Activated T-cell treated with anti-CD3 and anti-CD28 coated beads for 1 hour (primary cell): ENCODE measurements at regions not wholly inside any gene's neighbourhood (a gene's known extent, or its start where the extent isn't known, plus 50 kb on each side); places are given as distances from the start of the nearest gene placed in this dataset.
"Not testable (repeated sequence)": the region's sequence is repeated elsewhere in the genome, so short reads cannot be mapped to it uniquely, and the experiment has no call there.

Source experiments
- DNase-seq: peaks from one replicate; pipeline ENCODE4 v3.0.0-alpha.2; 2020; ENCODE audit warnings: low read depth

- no peak for DNase-seq
These were observed 566.9 kb upstream of the ZP4 start for GRCh38 chr1:238457610-238458009.

GRCh38 chr1:238451781-238452310 lies 561.1 kb upstream of the ZP4 start:
- no peak for DNase-seq

- no peak for DNase-seq
These were observed 560.3 kb upstream of the ZP4 start for GRCh38 chr1:238450976-238451375.

GRCh38 chr1:238443687-238444086 lies 553.0 kb upstream of the ZP4 start:
- no peak for DNase-seq

GRCh38 chr1:238439511-238439910 lies 548.8 kb upstream of the ZP4 start:
- DNase-seq = no peak

- no peak for DNase-seq
These were observed 547.9 kb upstream of the ZP4 start for GRCh38 chr1:238438311-238439270.

GRCh38 chr1:238429703-238430102 lies 539.0 kb upstream of the ZP4 start:
- DNase-seq = not testable (repeated sequence)

GRCh38 chr1:238419209-238419608 lies 528.5 kb upstream of the ZP4 start:
- no peak for DNase-seq

- DNase-seq = no peak
These were observed 519.2 kb upstream of the ZP4 start for GRCh38 chr1:238409932-238410331.

- DNase-seq = no peak
These were observed 518.6 kb upstream of the ZP4 start for GRCh38 chr1:238409191-238409850.

GRCh38 chr1:238408737-238409136 lies 518.0 kb upstream of the ZP4 start:
- DNase-seq = no peak

GRCh38 chr1:238406098-238406860 lies 515.6 kb upstream of the ZP4 start:
- no peak for DNase-seq

GRCh38 chr1:238404921-238405320 lies 514.2 kb upstream of the ZP4 start:
- DNase-seq = no peak

- no peak for DNase-seq
These were observed 513.8 kb upstream of the ZP4 start for GRCh38 chr1:238404481-238404880.

- no peak for DNase-seq
These were observed 510.4 kb upstream of the ZP4 start for GRCh38 chr1:238401144-238401543.

GRCh38 chr1:238399558-238399957 lies 508.8 kb upstream of the ZP4 start:
- no peak for DNase-seq

- DNase-seq = no peak
These were observed 505.4 kb upstream of the ZP4 start for GRCh38 chr1:238396140-238396539.

GRCh38 chr1:238384381-238384780 lies 493.7 kb upstream of the ZP4 start:
- no peak for DNase-seq

- no peak for DNase-seq
These were observed 489.4 kb upstream of the ZP4 start for GRCh38 chr1:238380167-238380566.

GRCh38 chr1:238379446-238379845 lies 488.7 kb upstream of the ZP4 start:
- DNase-seq = not testable (repeated sequence)

GRCh38 chr1:238377280-238377919 lies 486.7 kb upstream of the ZP4 start:
- DNase-seq = no peak

- DNase-seq = no peak
These were observed 479.9 kb upstream of the ZP4 start for GRCh38 chr1:238370599-238370998.
